Lung (tissue), 11 donors: ENCODE measurements at regions not wholly inside any gene's neighbourhood (a gene's known extent, or its start where the extent isn't known, plus 50 kb on each side); places are given as distances from the start of the nearest gene placed in this dataset.
"Not testable (repeated sequence)": the region's sequence is repeated elsewhere in the genome, so short reads cannot be mapped to it uniquely, and the experiment has no call there.

Experiments
- ATAC-seq: fragments of 200-7000 bp; cut with Tn5 transposase; one replicate; pipeline ENCODE4 v1.9.1; 2020; ENCODE audit warnings: moderate number of reproducible peaks; ENCODE audit not compliant: insufficient read depth, low FRiP score
- DNase-seq, 3 donors: peaks; one replicate each; pipeline ENCODE4 v3.0.0-alpha.2; 2013 to 2017
- H3K27ac ChIP-seq, 2 donors: one replicate each; pipeline ENCODE4 v1.5.1; 2013; ENCODE audit warnings: mild to moderate bottlenecking in 2 of 2, moderate library complexity in 2 of 2, control low read depth in 1 of 2, inconsistent platforms in 1 of 2, low read depth in 1 of 2, low read length in 1 of 2
- H3K27me3 ChIP-seq, 3 donors: one replicate each; pipeline ENCODE4 v1.5.1; 2013; ENCODE audit warnings: low read length in 2 of 3; ENCODE audit not compliant: control insufficient read depth in 3 of 3, insufficient read depth in 3 of 3
- H3K36me3 ChIP-seq, 4 donors: one replicate each; pipeline ENCODE4 v1.5.1; 2013; ENCODE audit warnings: low read length in 4 of 4, mild to moderate bottlenecking in 1 of 4, moderate library complexity in 1 of 4; ENCODE audit not compliant: control insufficient read depth in 4 of 4, insufficient read depth in 4 of 4
- H3K4me1 ChIP-seq, 5 donors: one replicate each; pipeline ENCODE4 v1.5.1; 2013; ENCODE audit warnings: low read length in 5 of 5, mild to moderate bottlenecking in 2 of 5, moderate library complexity in 1 of 5; ENCODE audit not compliant: control insufficient read depth in 5 of 5, insufficient read depth in 5 of 5
- H3K4me3 ChIP-seq: one replicate; pipeline ENCODE4 v1.5.1; 2013; ENCODE audit warnings: mild to moderate bottlenecking, control low read depth, moderate library complexity
- H3K9ac ChIP-seq, 2 donors: one replicate each; pipeline ENCODE4 v1.5.1; 2013; ENCODE audit warnings: low read length in 2 of 2, control low read depth in 1 of 2; ENCODE audit not compliant: insufficient read depth in 1 of 2
- H3K9me3 ChIP-seq, 4 donors: one replicate each; pipeline ENCODE4 v1.5.1; 2013; ENCODE audit warnings: low read length in 3 of 4, mild to moderate bottlenecking in 1 of 4, moderate library complexity in 1 of 4; ENCODE audit not compliant: control insufficient read depth in 4 of 4, insufficient read depth in 3 of 4
- CTCF ChIP-seq: IDR thresholded peaks from 2 replicates; pipeline ENCODE4 v1.5.1; 2012; ENCODE audit warnings: mild to moderate bottlenecking; ENCODE audit errors: control extremely low read depth, extremely low read depth
- WGBS, 2 donors: extraction: QIAGEN DNeasy Blood & Tissue Kit; methylation state at CpG; one replicate each; pipeline ENCODE4 v1.1.7; 2013; 5-methylcytosine and 5-hydroxymethylcytosine counted together
- donor health status: control.
- donor health status: control.
- donor health status: Bipolar disorder and iron deficiency.
- donor health status: healthy.
- donor health status: DM: yes; HTN: yes; CAD: no.

GRCh38 chr7:68787566-68787965, 810.7 kb upstream of the AUTS2 start:
- 53% methylated on average over 5 of the region's 5 CpGs for WGBS, 2 donors
- no peak for ATAC-seq
- no peak for TF ChIP-seq CTCF

GRCh38 chr7:68788529-68788928, 809.7 kb upstream of the AUTS2 start:
- not testable (repeated sequence) for H3K9ac ChIP-seq, H3K36me3 ChIP-seq, DNase-seq, ATAC-seq, H3K9me3 ChIP-seq, H3K4me1 ChIP-seq, H3K4me3 ChIP-seq, H3K27ac ChIP-seq, H3K27me3 ChIP-seq
- 95 to 100% methylated on average over 2 of the region's 2 CpGs for WGBS, 2 donors

More at GRCh38 chr7:68787566-68787965, 810.7 kb upstream of the AUTS2 start:
- no peak overlapping the region for H3K9ac ChIP-seq
- H3K36me3 ChIP-seq, result no peaks in the 10 kb centered on the region
- H3K27me3 ChIP-seq, result no peaks in the 10 kb centered on the region
- no peak overlapping the region for H3K4me3 ChIP-seq
- H3K9me3 ChIP-seq, result peaks cover 0 to 2% (median 0%) of the 10 kb centered on the region in 4 donors
- no peak for DNase-seq
- no peak overlapping the region for H3K27ac ChIP-seq
- no peaks in the 10 kb centered on the region for H3K4me1 ChIP-seq

GRCh38 chr7:68789597-68789996, 808.7 kb upstream of the AUTS2 start:
- H3K4me3 ChIP-seq, result no peak overlapping the region
- no peaks in the 10 kb centered on the region for H3K4me1 ChIP-seq
- H3K9me3 ChIP-seq, result peaks cover 0 to 3% (median under 1%) of the 10 kb centered on the region in 4 donors
- no peaks in the 10 kb centered on the region for H3K36me3 ChIP-seq
- no peak overlapping the region for H3K27ac ChIP-seq
- no peaks in the 10 kb centered on the region for H3K27me3 ChIP-seq
- no peak overlapping the region for H3K9ac ChIP-seq
- ATAC-seq, result no peak
- no peak for TF ChIP-seq CTCF
- no peak for DNase-seq
- 25 to 28% methylated on average over 4 of the region's 4 CpGs for WGBS, 2 donors

- Histone ChIP-seq H3K27ac (no peak overlapping the region), H3K9ac (no peak overlapping the region), H3K36me3 (no peaks in the 10 kb centered on the region), H3K27me3 (no peaks in the 10 kb centered on the region), H3K9me3 (peaks cover 0 to 3% (median under 1%) of the 10 kb centered on the region in 4 donors), H3K4me1 (no peaks in the 10 kb centered on the region), H3K4me3 (no peak overlapping the region)
- no peak for TF ChIP-seq CTCF
- no peak for ATAC-seq
- WGBS, 2 donors, result 57 to 78% methylated on average over 3 of the region's 3 CpGs
- DNase-seq, result no peak
Observed at GRCh38 chr7:68792351-68792750, 805.9 kb upstream of the AUTS2 start.
